HFFc6 (cell line): ENCODE measurements at regions not wholly inside any gene's neighbourhood (a gene's known extent, or its start where the extent isn't known, plus 50 kb on each side); places are given as distances from the start of the nearest gene placed in this dataset.

Experiments
- DNase-seq: peaks from one replicate; pipeline ENCODE4 v3.0.0-alpha.2; 2018
- H3K27ac Mint-ChIP-seq: 2 replicates; pipeline ENCODE4 v1.8.0; 2020; ENCODE audit warnings: mild to moderate bottlenecking, mixed read lengths
- H3K27me3 Mint-ChIP-seq: 2 replicates; pipeline ENCODE4 v1.8.0; 2021; ENCODE audit warnings: mild to moderate bottlenecking, moderate library complexity, mixed read lengths; ENCODE audit not compliant: insufficient read depth
- H3K36me3 Mint-ChIP-seq: 2 replicates; pipeline ENCODE4 v1.8.0; 2021; ENCODE audit warnings: low read depth, mixed read lengths
- H3K4me1 Mint-ChIP-seq: 2 replicates; pipeline ENCODE4 v1.8.0; 2020; ENCODE audit warnings: low read depth, mixed read lengths
- H3K4me3 Mint-ChIP-seq: 2 replicates; pipeline ENCODE4 v1.8.0; 2020; ENCODE audit warnings: mild to moderate bottlenecking, moderate library complexity, mixed read lengths
- H3K9me3 Mint-ChIP-seq: 2 replicates; pipeline ENCODE4 v1.8.0; 2020; ENCODE audit warnings: mild to moderate bottlenecking, mixed read lengths
- CTCF ChIP-seq: fragments of 200-600 bp; sonication (generic); IDR thresholded peaks from 2 replicates; pipeline ENCODE4 v1.5.0; 2021; ENCODE audit warnings: antibody characterized with exemption, mild to moderate bottlenecking

- TF ChIP-seq CTCF: no peak
- Mint-ChIP-seq H3K27ac (no peak overlapping the region), H3K4me1 (peaks cover 5% of the 10 kb centered on the region; the same call in 1 of the 2 replicates), H3K4me3 (no peak overlapping the region), H3K27me3 (no peaks in the 10 kb centered on the region), H3K36me3 (no peaks in the 10 kb centered on the region), H3K9me3 (no peaks in the 10 kb centered on the region)
- no peak for DNase-seq
These were observed 203.9 kb downstream of the MDFIC start for GRCh38 chr7:115125750-115126149.

- Mint-ChIP-seq H3K36me3 (no peaks in the 10 kb centered on the region), H3K27me3 (no peaks in the 10 kb centered on the region), H3K27ac (no peak overlapping the region), H3K9me3 (no peaks in the 10 kb centered on the region), H3K4me1 (peaks cover 5% of the 10 kb centered on the region; the same call in 1 of the 2 replicates), H3K4me3 (no peak overlapping the region)
- no peak for DNase-seq
- TF ChIP-seq CTCF: no peak
These were observed 203.4 kb downstream of the MDFIC start for GRCh38 chr7:115125312-115125711.

- Mint-ChIP-seq H3K4me3 (no peak overlapping the region), H3K27ac (no peak overlapping the region)
These were observed 202.6 kb downstream of the MDFIC start for GRCh38 chr7:115124409-115124939.

GRCh38 chr7:115123441-115123840 is 201.5 kb downstream of the MDFIC start:
- TF ChIP-seq CTCF: no peak
- Mint-ChIP-seq H3K36me3 (no peaks in the 10 kb centered on the region), H3K27ac (no peak overlapping the region), H3K27me3 (no peaks in the 10 kb centered on the region), H3K9me3 (no peaks in the 10 kb centered on the region), H3K4me1 (peaks cover 5% of the 10 kb centered on the region; the same call in 1 of the 2 replicates), H3K4me3 (no peak overlapping the region)
- no peak for DNase-seq

More at GRCh38 chr7:115124409-115124939, 202.6 kb downstream of the MDFIC start:
- Mint-ChIP-seq H3K36me3 (no peaks in the 10 kb centered on the region), H3K4me1 (peaks cover 5% of the 10 kb centered on the region; the same call in 1 of the 2 replicates), H3K9me3 (no peaks in the 10 kb centered on the region), H3K27me3 (no peaks in the 10 kb centered on the region)
- DNase-seq: no peak
- no peak for TF ChIP-seq CTCF

- no peak for DNase-seq
- no peaks in the 10 kb centered on the region for H3K4me1 Mint-ChIP-seq
- no peaks in the 10 kb centered on the region for H3K36me3 Mint-ChIP-seq
- no peak overlapping the region for H3K4me3 Mint-ChIP-seq
- H3K9me3 Mint-ChIP-seq: no peaks in the 10 kb centered on the region
- H3K27me3 Mint-ChIP-seq: no peaks in the 10 kb centered on the region
- no peak for TF ChIP-seq CTCF
- no peak overlapping the region for H3K27ac Mint-ChIP-seq
These were observed 200.5 kb downstream of the MDFIC start for GRCh38 chr7:115122388-115122787.

- Mint-ChIP-seq H3K4me3 (no peak overlapping the region), H3K27me3 (no peaks in the 10 kb centered on the region), H3K27ac (no peak overlapping the region), H3K36me3 (no peaks in the 10 kb centered on the region), H3K4me1 (no peaks in the 10 kb centered on the region), H3K9me3 (no peaks in the 10 kb centered on the region)
- DNase-seq: no peak
- TF ChIP-seq CTCF: no peak
These were observed 195.9 kb downstream of the MDFIC start for GRCh38 chr7:115117748-115118147.
